ENCODE measurements at regions not wholly inside any gene's neighbourhood (a gene's known extent, or its start where the extent isn't known, plus 50 kb on each side); places are given as distances from the start of the nearest gene placed in this dataset.

- Histone ChIP-seq H3K36me3 (no peaks in the 10 kb centered on the region), H3K9me3 (no peaks in the 10 kb centered on the region), H3K27ac (no peak overlapping the region), H3K4me1 (no peaks in the 10 kb centered on the region), H3K27me3 (no peaks in the 10 kb centered on the region), H3K4me3 (no peak overlapping the region)
- TF ChIP-seq POLR2AphosphoS5 (IDR thresholded peaks at IDR 0.05) (no peak), EP300 (IDR thresholded peaks at IDR 0.05; ENCODE audit: low read depth) (no peak), POLR2A (IDR thresholded peaks at IDR 0.05) (no peak), CTCF (IDR thresholded peaks at IDR 0.05) (no peak)
- intact Hi-C loops (cut with DNase I; ENCODE audit: low total_unique reads) (no loop called here), in situ Hi-C loops (cut with MboI; ENCODE audit: low pct_ligation_motif_present in 1 of 4, low pct_unique_long_range_greater_than_20kb in 1 of 4, low sequenced_read_pairs in 3 of 4) (no loop called here)
- no peak for DNase-seq
- 51 to 54% methylated on average over 4 to 7 of the region's 7 CpGs for WGBS, 2 donors (ENCODE audit: low coverage in 1 of 2)
These were observed 126.7 kb downstream of the DKK1 start for GRCh38 chr10:52440612-52441285.

GRCh38 chr10:52442576-52442975, 128.5 kb downstream of the DKK1 start:
- in situ Hi-C loops (cut with MboI; ENCODE audit: low pct_ligation_motif_present in 1 of 4, low pct_unique_long_range_greater_than_20kb in 1 of 4, low sequenced_read_pairs in 3 of 4) (no loop called here), intact Hi-C loops (cut with DNase I; ENCODE audit: low total_unique reads) (no loop called here)
- TF ChIP-seq POLR2A (IDR thresholded peaks at IDR 0.05) (no peak), CTCF (IDR thresholded peaks at IDR 0.05) (no peak), POLR2AphosphoS5 (IDR thresholded peaks at IDR 0.05) (no peak)

GRCh38 chr10:52443419-52444388, 129.6 kb downstream of the DKK1 start:
- 49 to 55% methylated on average over 3 of the region's 3 CpGs for WGBS, 2 donors (ENCODE audit: low coverage in 1 of 2)
- intact Hi-C loops (cut with DNase I; ENCODE audit: low total_unique reads): no loop called here
- in situ Hi-C loops (cut with MboI; ENCODE audit: low pct_ligation_motif_present in 1 of 4, low pct_unique_long_range_greater_than_20kb in 1 of 4, low sequenced_read_pairs in 3 of 4): no loop called here

More at GRCh38 chr10:52442576-52442975, 128.5 kb downstream of the DKK1 start:
- Histone ChIP-seq H3K4me1 (no peaks in the 10 kb centered on the region), H3K4me3 (no peak overlapping the region), H3K36me3 (no peaks in the 10 kb centered on the region), H3K27ac (no peak overlapping the region), H3K9me3 (no peaks in the 10 kb centered on the region), H3K27me3 (no peaks in the 10 kb centered on the region)
- DNase-seq: no peak

More at GRCh38 chr10:52443419-52444388, 129.6 kb downstream of the DKK1 start:
- Histone ChIP-seq H3K4me3 (no peak overlapping the region), H3K27me3 (no peaks in the 10 kb centered on the region), H3K27ac (no peak overlapping the region), H3K4me1 (no peaks in the 10 kb centered on the region), H3K9me3 (no peaks in the 10 kb centered on the region), H3K36me3 (no peaks in the 10 kb centered on the region)
- no peak for TF ChIP-seq CTCF (IDR thresholded peaks at IDR 0.05)
- no peak for DNase-seq

Measured in transverse colon (tissue), 4 donors.